CD4-positive, alpha-beta T cell treated with Interleukin-2 at 100 ng/mL for 4 hours (primary cell): ENCODE measurements at regions not wholly inside any gene's neighbourhood (a gene's known extent, or its start where the extent isn't known, plus 50 kb on each side); places are given as distances from the start of the nearest gene placed in this dataset.
"Not testable (repeated sequence)": the region's sequence is repeated elsewhere in the genome, so short reads cannot be mapped to it uniquely, and the experiment has no call there.

Experiments
- DNase-seq: peaks from one replicate; pipeline ENCODE4 v3.0.0-alpha.2; 2020; ENCODE audit warnings: low spot score

DNA sequence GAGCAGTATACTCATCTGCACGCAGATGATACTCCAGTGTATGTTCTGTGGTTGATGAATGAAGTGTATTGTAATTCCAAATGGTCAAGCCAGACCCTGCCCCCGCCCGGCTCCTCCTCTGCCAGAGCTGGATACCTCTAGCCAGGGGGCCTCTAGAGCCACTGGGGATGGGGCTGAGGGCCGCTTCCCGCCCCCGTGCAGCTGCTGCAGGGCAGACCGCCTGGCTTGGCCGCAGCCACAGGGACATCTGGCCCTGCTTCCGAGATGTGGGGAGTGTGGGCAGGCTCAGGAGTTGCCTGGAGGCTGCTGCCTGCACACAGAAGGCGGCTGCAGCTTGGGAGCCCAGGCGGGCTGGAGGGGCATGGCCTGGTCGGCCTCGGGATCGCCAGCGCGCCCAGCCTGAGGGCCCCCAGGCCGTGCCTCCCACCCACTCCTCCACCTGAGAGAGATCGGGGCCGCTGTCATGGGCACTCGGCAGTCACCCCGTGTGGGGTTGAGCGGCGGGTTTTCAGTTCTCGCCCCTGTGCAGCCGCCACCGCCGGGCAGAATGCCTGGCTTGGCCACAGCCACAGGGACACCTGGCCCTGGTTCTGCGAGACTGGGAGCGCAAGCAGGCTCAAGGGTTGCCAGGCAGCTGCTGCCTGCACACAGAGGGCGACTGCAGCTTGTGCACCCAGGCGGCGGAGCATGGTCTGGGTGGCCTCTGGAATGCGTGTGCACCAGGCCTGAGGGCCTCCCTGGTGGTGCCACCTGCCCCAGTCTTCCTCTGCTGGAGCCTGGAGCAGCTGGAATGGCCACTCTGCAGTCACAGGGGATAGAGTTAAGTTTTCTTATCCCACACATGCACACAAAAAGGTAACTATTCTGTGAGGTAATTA lies 1643.7 kb downstream of the SPATA31A7 start:
- DNase-seq, result not testable (repeated sequence)

DNA sequence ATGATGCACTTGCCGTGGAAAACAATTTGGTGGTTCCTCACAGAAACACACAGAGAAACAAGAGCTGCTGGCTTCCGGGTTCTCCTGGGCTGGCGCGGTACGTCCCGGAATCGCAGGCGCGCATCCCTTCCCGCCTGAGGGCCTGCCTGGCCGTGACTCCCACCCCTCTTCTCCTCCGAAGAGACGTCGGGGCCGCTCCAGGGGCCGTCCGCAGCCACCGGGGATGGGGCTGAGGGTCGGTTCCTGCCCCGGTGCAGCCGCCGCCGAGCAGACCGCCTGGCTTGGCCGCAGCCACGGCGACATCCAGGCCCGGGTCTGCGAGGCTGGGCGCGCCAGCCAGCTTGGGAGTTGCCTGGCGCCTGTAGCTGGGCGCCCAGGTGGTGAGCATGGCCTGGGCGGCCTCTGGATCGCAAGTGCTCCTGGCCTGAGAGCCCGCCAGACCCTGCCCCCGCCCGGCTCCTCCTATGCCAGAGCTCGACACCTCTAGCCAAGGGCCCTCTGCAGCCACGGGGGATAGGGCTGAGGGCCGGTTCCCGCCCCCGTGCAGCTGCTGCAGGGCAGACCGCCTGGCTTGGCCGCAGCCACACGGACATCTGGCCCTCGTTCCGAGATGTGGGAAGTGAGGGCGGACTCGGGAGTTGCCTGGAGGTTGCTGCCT lies 1647.5 kb downstream of the SPATA31A7 start:
- DNase-seq, result peak; percentile 33

DNA sequence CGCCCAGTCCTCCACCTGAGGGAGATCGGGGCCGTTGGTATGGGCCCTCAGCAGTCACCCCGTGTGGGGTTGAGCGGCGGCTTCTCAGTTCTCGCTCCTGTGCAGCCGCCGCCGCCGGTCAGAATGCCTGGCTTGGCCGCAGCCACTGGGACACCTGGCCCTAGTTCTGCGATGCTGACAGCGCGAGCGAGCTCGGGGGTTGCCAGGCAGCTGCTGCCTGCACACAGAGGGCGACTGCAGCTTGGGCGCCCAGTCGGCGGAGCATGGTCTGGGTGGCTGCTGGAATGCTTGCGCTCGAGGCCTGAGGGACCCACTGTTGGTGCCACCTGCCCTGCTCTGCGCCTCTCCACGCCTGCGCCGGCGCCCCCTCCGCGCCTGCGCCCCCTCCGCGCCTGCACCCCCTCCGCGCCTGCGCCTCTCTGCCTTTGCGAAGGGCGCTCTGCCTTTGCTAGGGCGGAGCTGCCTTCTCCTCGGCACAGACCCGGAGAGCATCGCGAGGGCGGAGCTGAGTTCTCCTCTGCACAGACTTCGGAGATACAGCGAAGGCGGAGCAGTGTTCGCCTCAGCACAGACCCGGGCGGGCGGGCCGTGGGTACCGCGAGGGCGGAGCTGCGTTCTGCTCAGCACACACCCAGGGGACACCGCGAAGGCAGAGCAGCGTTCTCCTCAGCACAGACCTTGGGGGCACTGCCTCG lies 1648.3 kb downstream of the SPATA31A7 start:
- DNase-seq, result peak; percentile 95

DNA sequence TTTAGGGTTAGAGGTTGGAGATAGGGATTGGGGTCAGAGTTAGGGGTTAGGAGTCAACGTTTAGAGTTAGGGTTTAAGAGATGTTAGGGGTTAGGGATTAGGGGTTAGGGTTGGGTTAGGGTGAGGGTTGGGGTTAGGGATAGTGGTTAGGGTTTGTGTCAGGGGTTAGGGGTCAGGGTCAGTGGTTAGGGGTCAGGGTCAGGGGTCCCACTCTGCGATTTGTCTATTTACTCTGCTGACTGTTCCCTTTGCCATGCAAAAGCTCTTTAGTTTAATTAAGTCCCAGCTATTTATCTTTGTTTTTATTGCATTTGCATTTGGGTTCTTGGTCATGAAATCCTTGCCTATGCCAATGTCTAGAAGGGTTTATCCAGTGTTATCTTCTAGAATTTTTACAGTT lies 1649.3 kb downstream of the SPATA31A7 start:
- DNase-seq, result not testable (repeated sequence)

DNA sequence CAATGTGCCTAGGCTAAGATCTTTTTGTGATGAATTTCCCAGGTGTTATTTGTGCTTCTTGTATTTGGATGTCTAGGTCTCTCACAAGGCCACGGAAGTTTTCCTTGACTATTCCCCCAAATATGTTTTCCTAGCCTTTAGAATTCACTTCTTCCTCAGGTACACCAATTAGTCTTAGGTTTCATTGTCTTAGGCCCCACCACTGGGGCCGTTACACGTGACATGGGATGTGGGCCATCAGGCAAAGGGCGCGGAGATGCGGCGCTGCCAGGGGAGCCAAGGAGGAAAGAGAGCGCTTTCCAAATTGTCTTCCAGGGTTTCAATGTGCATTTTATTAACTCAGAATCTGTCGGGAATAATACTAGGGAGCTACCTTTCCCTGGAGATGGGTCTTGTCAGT lies 1653.3 kb downstream of the SPATA31A7 start:
- not testable (repeated sequence) for DNase-seq

DNA sequence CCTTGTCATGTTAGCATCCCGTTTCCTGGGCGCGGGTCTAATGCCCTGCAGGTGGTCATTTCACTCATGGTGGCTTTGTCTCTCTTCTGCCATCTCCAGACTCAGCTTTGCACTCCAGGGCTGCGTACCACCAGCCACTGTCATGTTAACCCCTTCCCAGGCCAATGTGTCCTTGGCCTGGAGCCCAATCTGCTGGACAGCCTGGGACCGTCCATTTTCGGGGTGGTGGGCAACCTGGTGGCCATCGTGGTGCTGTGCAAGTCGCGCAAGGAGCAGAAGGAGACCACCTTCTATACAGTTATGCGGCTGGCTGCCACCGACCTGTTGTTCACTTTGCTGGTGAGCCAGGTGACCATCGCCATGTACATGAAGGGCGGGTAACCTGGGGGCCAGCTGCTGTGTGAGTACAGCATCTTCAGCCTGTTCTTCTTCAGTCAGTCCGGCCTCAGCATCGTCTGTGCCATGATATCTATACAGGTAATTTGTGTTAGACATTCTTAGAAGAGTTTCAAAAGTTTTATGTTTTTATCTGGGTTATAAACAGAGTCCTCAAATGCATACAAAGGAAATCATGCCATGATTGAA lies 1654.0 kb downstream of the SPATA31A7 start:
- DNase-seq, result not testable (repeated sequence)

DNA sequence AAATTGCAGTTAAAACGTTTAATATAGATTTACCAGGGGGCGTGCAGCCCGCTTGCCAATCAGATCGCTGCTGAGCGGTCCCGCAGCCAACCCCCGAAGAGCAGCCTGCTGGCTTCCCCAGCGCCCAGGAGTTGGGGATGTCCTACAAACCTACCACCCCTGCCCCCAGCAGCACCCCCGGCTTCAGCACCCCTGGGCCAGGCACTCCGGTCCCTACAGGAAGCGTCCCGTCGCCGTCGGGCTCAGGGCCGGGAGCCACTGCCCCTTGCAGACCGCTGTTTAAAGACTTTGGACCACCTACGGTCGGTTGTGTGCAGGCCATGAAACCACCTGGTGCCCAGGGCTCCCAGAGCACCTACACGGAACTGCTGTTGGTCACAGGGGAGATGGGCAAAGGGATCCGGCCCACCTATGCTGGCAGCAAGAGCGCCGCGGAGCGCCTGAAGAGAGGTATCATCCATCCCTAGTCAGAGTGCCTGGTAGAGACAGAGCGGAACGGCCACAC lies 1654.9 kb downstream of the SPATA31A7 start:
- DNase-seq, result not testable (repeated sequence)

DNA sequence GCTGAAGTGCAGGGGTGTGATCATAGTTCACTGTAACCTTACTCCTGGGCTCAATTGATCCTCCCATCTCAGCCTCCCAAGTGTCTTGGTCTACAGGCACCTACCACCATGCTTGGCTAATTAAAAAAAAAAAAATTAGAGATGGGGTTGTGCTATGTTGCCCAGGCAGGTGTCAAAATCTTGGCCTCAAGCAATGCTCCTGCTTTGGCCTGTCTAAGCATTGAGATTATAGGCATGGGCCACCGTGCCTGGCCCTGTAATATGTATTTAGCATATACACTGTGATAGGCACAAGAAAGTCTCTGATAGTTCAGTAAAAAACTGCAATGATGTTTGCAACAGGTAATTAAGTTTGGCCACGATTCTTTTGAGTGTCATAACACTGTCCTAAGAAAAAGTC lies 1658.4 kb downstream of the SPATA31A7 start:
- DNase-seq, result not testable (repeated sequence)

DNA sequence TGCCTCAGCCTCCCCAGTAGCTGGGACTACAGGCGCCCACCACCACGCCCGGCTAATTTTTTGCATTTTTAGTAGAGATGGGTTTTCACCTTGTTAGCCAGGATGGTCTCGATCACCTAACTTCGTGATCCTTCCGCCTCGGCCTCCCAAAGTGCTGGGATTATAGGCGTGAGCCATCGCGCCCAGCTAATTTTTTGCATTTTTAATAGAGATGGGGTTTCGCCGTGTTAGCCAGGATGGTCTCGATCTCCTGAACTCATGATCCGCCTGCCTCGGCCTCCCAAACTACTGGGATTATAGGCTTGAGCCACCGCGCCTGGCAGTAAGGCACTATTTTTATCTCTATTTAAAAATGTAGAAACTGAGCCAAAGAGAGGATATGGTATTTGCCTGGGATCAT lies 1660.2 kb downstream of the SPATA31A7 start:
- not testable (repeated sequence) for DNase-seq

DNA sequence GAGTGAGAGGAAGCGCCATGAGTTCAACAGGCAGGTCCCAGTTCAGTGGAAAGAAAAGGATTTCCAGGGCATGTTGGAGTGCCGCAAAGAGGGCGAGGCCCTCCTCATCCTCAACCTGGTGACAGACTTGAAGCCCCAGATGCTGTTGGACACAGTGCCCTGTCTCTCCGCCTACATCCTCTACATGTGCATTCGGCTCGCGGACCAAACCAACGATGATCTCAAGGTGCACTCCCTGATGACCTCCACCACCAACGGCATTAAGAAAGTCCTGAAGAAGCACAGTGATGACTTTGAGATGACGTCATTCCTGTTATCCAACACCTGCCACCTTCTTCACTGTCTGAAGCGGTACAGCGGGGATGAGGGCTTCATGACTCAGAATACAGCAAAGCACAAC lies 1667.4 kb downstream of the SPATA31A7 start:
- not testable (repeated sequence) for DNase-seq

DNA sequence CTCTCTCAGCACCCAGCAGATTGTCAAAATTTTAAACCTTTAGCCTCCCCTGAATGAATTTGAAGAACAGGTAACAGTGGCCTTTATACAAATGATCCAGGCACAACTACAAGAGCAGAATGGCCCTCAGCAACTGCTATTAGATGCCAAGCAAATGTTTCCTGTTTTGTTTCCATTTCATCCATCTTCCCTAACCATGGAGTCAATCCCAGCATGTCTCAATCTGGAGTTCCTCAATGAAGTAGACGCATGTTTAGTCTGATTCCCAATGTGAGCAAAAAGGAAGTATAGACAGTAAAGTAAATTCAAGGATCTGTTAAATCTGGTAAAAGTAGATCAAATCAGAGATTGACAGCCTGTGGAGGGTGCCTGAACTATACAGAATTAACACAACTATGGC lies 1668.4 kb downstream of the SPATA31A7 start:
- not testable (repeated sequence) for DNase-seq

DNA sequence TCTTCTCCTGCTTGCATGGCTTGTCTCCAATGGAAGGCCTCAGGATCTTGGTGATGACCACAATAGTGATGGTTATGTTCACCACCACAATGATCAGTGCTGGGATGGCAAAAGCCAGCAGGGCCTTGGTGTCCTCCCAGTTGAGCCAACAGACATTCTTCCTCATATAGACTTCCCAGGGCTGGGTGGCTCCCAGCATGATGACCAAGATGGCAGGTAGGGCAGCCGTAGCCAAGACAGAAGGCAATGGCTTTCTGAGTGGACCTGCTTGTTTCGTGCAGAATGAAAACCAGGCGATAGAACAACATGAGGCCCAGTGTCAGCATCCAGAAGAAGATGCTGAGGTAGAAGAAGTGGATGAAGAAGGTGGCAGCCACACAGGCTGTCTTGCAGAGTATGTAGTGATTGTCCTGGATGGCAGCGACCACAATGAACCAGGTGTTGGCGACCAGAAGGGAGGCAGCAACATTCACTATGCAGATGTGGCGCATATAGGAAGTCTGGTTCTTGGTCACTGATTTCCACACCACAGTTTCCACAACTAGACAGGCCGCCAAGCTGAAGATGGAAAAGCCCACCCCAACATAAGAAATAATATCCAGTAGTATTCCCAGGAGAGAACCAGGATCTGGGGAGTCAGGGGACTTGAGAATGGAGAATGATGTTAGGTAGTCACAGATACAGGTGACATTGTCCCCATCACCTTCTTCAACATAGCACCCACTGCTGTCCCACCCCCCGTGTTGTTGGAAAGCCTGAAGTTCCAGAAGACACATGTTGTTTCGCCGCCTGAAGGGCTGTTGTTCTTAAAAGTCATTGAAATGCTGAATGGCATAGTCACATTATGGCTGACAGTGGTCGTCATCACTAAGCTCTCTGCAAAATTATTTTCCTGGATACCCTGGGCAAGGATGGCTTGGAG lies 1671.4 kb downstream of the SPATA31A7 start:
- DNase-seq, result not testable (repeated sequence)

DNA sequence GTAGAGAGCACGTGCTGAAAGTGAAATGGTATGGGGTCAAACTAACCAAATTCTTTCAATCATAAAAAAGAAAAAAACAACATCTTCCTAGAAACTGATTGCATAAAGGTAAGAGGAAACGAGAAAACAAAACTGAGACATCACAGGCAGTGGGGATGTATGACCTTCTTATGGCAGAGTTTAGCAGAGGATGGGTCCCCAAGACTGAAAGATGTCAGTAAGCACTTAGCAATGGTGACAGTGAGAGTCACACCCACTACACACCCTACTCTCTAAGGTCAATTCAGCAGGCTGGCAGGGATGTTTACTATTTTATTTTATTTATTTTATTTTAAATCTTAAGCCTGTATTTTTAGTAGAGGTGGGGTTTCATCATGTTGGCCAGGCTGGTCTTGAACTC lies 1672.3 kb downstream of the SPATA31A7 start:
- not testable (repeated sequence) for DNase-seq

DNA sequence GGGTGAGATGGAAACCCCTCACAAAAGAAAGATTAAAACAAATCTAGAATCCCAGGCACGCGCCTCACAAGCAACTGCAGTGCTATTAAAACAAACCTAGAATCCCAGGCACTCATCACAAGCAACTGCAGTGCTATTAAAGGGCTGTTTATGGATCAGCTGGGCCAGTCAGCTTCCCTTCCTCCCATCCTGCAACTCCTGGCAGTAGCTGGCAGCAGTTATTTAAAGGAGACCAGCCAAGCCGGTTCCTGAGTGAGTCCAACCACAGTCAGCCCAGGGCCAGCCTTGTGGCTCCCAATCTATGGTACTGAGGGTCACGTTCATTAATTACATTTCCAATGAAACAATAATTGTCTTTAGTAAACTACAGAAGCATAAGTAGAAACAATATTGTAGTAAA lies 1673.5 kb downstream of the SPATA31A7 start:
- not testable (repeated sequence) for DNase-seq

DNA sequence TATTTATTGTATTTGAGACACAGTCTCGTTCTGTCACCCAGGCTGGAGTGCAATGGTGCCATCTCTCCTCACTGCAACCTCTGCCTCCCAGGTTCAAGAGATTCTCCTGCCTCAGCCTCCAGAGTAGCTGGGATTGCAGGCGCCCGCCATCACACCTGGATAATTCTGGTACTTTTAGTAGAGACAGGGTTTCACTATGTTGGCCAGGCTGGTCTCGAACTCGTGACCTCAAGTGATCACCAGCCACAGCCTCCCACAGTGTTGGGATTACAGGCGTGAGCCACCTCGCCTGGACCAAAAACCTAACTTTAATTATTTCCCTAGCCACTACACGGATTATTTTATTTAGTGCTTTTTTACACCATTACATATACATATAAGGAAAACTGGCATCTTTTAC lies 1674.0 kb downstream of the SPATA31A7 start:
- DNase-seq, result not testable (repeated sequence)

DNA sequence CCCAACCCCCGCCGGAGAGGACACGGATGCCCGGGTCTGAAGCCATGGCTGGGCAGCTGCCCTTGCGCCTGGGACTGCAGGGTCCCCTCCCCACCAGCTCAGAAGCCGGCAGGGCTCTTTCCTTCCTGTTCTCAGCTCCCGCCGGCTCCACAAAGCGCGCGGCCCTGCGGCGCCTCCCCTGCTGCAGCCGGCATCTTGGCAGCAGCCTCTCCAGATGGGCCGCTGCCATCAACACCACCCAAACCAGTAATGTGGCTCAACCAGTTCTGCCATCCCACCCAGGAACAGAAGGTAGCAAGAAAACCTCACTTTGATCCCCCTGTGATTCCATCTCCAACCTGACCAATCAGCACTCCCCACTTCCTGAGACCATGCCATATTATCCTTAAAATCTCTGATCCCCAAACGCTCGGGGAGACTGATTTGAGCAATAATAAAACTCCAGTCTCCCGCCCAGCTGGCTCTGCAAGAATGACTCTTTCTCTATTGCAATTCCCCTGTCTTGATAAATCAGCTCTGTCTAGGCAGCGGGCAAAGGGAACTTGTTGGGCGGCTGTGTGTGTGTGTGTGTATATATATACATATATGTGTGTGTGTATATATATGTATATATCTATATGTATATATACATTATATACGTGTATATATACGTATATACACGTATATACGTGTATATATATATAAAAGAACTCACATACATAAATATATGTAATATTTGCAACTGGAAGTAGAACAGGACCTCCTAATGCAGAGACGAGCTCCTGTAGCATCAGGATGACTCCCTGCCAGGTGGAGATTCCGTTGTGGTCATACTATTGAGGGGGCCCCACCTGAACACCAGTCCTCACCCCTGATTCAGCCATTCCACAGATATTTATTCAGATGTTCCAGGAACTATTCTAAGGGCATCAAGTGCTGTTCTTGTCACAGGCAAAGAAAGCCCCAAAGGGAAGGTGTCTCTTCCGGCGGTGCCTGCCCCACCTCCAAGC lies 1674.9 kb downstream of the SPATA31A7 start:
- not testable (repeated sequence) for DNase-seq

DNA sequence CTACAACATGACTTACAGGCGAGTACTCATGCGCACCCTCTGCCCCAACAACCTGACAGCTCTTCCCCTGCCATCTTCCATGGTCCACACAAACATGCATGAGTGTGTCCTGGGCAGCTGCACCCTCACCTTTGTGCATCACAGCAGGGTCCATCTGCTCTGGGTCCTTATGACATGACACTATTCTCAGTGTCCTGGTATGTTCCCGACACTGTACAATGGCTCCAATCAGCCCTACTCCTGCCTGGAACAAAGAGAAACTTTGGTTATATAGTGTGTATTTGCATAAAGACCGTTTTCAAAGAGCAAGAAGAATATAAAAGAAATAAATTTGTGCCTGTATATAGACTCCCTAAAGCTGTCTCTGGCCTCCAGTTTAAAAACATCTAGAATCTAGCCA lies 1679.2 kb downstream of the SPATA31A7 start:
- DNase-seq, result not testable (repeated sequence)

DNA sequence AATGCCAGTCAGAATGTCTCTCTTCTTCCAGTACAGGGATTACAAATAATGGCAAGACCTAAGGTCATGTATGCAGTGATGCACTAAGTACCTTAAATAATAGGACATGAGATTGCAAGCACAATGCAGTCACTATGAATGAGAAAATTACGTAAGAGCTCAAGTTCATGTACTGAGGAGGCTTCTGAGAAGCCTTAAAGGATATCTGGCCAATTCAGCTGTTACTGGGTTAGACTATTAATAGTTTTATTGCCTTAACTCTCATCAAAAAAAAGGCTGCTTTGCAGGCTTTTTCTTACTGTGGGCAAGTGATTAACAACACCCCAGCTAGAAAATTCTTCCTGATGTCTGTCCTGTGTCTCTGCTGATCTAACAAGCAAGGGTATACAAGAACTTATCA lies 1681.9 kb downstream of the SPATA31A7 start:
- DNase-seq, result not testable (repeated sequence)

DNA sequence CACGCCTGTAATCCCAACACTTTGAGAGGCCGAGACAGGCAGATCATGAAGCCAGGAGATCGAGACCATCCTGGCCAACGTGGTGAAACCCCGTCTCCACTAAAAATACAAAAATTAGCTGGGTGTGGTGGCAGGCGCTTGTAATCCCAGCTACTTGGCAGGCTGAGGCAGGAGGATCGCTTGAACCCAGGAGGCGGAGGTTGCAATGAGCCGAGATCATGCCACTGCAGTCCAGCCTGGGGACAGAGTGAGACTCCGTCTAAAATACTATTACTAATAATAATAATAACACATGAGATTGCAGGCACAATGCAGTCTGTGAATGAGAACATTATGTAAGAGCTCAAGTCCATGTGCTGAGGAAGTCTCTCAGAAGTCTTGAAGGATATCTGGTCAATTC lies 1684.4 kb downstream of the SPATA31A7 start:
- DNase-seq, result not testable (repeated sequence)
